ENCODE measurements at regions not wholly inside any gene's neighbourhood (a gene's known extent, or its start where the extent isn't known, plus 50 kb on each side); places are given as distances from the start of the nearest gene placed in this dataset.

DNA sequence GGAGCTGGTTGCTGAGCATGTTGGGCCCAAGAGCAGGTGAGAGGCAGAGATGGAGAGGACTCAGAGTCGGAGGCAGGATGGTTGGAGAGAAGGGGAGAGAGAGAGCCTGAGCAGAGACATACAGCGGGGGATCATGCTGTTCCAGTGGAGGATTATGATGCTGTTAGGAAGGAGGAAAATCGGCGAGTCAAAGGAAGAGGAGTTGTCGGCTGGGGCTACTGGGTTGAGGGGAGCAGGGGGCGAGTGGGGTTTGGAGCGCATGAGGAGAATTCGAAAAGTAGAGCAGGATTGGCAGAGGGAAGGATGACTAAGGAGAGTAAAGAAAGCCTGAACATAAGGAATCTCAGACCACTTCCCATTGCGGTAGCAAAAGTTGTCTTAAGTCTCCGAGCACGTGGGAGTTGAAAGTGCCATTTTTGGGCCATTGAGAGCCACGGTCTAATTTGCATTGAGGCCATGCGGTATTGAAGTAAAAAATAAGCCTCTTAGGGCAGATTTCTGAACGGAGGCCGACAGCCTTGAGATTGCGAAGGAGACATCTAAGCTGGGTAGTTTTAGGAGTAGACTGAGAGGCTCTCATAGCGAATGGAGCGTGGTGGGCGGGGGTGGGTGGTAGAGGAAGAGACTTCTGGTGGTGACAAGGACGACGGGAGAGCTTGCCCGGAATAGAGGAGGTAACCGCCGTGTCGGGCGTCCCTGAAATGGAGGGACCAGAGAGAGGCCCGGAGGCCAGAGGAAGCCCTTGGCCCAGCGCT lies 140.4 kb upstream of the ETV3 start:
- no peaks in the 10 kb centered on the region for H3K9me2 ChIP-seq (replicated peaks; ENCODE audit: low read depth, low read length)
- H3K4me1 ChIP-seq (ENCODE audit: insufficient read depth, low read length, poor library complexity, severe bottlenecking) = no peaks in the 10 kb centered on the region
- no peak overlapping the region for H3K4me2 ChIP-seq (ENCODE audit: low read depth, low read length, poor library complexity, severe bottlenecking)
- no peak overlapping the region for H3K4me3 ChIP-seq (ENCODE audit: low read length, poor library complexity, severe bottlenecking)
- H3F3A ChIP-seq (ENCODE audit: low read depth) = no peaks in the 10 kb centered on the region
- no peak overlapping the region for H2AFZ ChIP-seq (ENCODE audit: low read length)
- H3K79me2 ChIP-seq (ENCODE audit: insufficient read depth, low read length) = no peaks in the 10 kb centered on the region
- H3K36me3 ChIP-seq (ENCODE audit: insufficient read depth, low read length) = no peaks in the 10 kb centered on the region
- TF ChIP-seq, protein P1, sequence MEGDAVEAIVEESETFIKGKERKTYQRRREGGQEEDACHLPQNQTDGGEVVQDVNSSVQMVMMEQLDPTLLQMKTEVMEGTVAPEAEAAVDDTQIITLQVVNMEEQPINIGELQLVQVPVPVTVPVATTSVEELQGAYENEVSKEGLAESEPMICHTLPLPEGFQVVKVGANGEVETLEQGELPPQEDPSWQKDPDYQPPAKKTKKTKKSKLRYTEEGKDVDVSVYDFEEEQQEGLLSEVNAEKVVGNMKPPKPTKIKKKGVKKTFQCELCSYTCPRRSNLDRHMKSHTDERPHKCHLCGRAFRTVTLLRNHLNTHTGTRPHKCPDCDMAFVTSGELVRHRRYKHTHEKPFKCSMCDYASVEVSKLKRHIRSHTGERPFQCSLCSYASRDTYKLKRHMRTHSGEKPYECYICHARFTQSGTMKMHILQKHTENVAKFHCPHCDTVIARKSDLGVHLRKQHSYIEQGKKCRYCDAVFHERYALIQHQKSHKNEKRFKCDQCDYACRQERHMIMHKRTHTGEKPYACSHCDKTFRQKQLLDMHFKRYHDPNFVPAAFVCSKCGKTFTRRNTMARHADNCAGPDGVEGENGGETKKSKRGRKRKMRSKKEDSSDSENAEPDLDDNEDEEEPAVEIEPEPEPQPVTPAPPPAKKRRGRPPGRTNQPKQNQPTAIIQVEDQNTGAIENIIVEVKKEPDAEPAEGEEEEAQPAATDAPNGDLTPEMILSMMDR (conservative IDR thresholded peaks at IDR 0.05; ENCODE audit: low read length) = no peak
- TF ChIP-seq EZH2phosphoT487 (IDR thresholded peaks at IDR 0.05; ENCODE audit: borderline replicate concordance) = no peak
- no peaks in the 10 kb centered on the region for H3K9me3 ChIP-seq (ENCODE audit: insufficient read depth, low read depth, low read length)
- no peak overlapping the region for H3K9ac ChIP-seq (ENCODE audit: low read depth, low read length, poor library complexity, severe bottlenecking)
- H4K20me1 ChIP-seq (ENCODE audit: insufficient read depth, low read length, poor library complexity, severe bottlenecking) = no peaks in the 10 kb centered on the region
- H3K27me3 ChIP-seq (ENCODE audit: insufficient read depth, low read length, poor library complexity, severe bottlenecking) = peaks cover 6% of the 10 kb centered on the region

DNA sequence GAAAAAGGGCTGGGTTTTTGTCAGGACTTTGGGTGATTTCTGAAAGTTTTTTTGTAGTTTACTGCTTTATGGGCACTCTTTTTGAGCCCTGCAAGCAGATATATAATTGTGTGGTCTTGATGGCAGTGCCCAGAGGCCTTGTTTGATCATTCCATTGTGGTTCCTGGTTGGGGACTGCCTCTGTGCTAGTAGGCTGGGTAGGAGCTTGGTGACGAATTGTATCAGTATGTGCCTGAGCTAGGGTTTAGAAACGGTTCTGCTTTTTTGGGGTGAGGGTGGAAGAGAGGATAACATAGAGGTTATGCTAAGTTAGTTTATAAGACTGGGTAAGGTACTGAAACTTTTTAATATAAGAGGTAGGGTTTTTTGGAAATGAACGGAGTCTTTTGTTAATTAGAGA lies 139.7 kb upstream of the ETV3 start:
- Histone ChIP-seq H3K9me3 (ENCODE audit: insufficient read depth, low read depth, low read length) (no peaks in the 10 kb centered on the region), H3K9ac (ENCODE audit: low read depth, low read length, poor library complexity, severe bottlenecking) (no peak overlapping the region), H3K9me2 (replicated peaks; ENCODE audit: low read depth, low read length) (no peaks in the 10 kb centered on the region), H3K4me1 (ENCODE audit: insufficient read depth, low read length, poor library complexity, severe bottlenecking) (no peaks in the 10 kb centered on the region), H3K4me2 (ENCODE audit: low read depth, low read length, poor library complexity, severe bottlenecking) (no peak overlapping the region), H4K20me1 (ENCODE audit: insufficient read depth, low read length, poor library complexity, severe bottlenecking) (no peaks in the 10 kb centered on the region), H3K36me3 (ENCODE audit: insufficient read depth, low read length) (no peaks in the 10 kb centered on the region), H3K4me3 (ENCODE audit: low read length, poor library complexity, severe bottlenecking) (no peak overlapping the region), H3K79me2 (ENCODE audit: insufficient read depth, low read length) (no peaks in the 10 kb centered on the region), H3K27me3 (ENCODE audit: insufficient read depth, low read length, poor library complexity, severe bottlenecking) (peaks cover 4% of the 10 kb centered on the region), H3F3A (ENCODE audit: low read depth) (no peaks in the 10 kb centered on the region), H2AFZ (ENCODE audit: low read length) (no peak overlapping the region)
- TF ChIP-seq, protein P1 (conservative IDR thresholded peaks at IDR 0.05; ENCODE audit: low read length) = no peak
- TF ChIP-seq EZH2phosphoT487 (IDR thresholded peaks at IDR 0.05; ENCODE audit: borderline replicate concordance) = no peak

DNA sequence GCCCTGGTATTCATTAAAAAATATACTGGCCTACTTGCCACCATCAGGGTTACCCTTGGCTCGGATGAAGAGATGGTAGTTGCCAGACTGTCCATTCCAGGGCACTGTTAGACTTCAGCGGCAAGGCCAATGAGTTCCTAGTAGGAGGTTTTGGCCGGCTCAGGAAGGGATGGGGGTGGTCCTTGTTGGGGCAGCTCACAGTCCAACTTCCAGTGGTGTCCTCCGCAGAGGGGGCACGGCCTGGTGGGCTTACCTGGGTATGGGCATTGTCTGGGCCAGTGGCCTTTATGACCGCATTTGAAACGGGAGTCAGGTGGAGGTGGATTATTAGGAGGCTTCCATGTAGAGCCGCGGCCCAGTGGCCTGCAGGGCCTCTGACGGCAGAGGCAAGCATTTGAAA lies 139.1 kb upstream of the ETV3 start:
- H3K36me3 ChIP-seq (ENCODE audit: insufficient read depth, low read length) = no peaks in the 10 kb centered on the region
- no peaks in the 10 kb centered on the region for H3K27me3 ChIP-seq (ENCODE audit: insufficient read depth, low read length, poor library complexity, severe bottlenecking)
- H3K9me3 ChIP-seq (ENCODE audit: insufficient read depth, low read depth, low read length) = no peaks in the 10 kb centered on the region
- no peaks in the 10 kb centered on the region for H3K4me1 ChIP-seq (ENCODE audit: insufficient read depth, low read length, poor library complexity, severe bottlenecking)
- H4K20me1 ChIP-seq (ENCODE audit: insufficient read depth, low read length, poor library complexity, severe bottlenecking) = no peaks in the 10 kb centered on the region
- H3K79me2 ChIP-seq (ENCODE audit: insufficient read depth, low read length) = no peaks in the 10 kb centered on the region
- no peak overlapping the region for H3K4me3 ChIP-seq (ENCODE audit: low read length, poor library complexity, severe bottlenecking)
- no peak for TF ChIP-seq EZH2phosphoT487 (IDR thresholded peaks at IDR 0.05; ENCODE audit: borderline replicate concordance)
- TF ChIP-seq, protein P1 (conservative IDR thresholded peaks at IDR 0.05; ENCODE audit: low read length) = no peak
- no peaks in the 10 kb centered on the region for H3F3A ChIP-seq (ENCODE audit: low read depth)
- no peak overlapping the region for H3K9ac ChIP-seq (ENCODE audit: low read depth, low read length, poor library complexity, severe bottlenecking)
- no peaks in the 10 kb centered on the region for H3K9me2 ChIP-seq (replicated peaks; ENCODE audit: low read depth, low read length)
- H3K4me2 ChIP-seq (ENCODE audit: low read depth, low read length, poor library complexity, severe bottlenecking) = no peak overlapping the region
- H2AFZ ChIP-seq (ENCODE audit: low read length) = no peak overlapping the region

Data from Loucy (cell line).